ENCODE measurements at regions not wholly inside any gene's neighbourhood (a gene's known extent, or its start where the extent isn't known, plus 50 kb on each side); places are given as distances from the start of the nearest gene placed in this dataset.

DNA sequence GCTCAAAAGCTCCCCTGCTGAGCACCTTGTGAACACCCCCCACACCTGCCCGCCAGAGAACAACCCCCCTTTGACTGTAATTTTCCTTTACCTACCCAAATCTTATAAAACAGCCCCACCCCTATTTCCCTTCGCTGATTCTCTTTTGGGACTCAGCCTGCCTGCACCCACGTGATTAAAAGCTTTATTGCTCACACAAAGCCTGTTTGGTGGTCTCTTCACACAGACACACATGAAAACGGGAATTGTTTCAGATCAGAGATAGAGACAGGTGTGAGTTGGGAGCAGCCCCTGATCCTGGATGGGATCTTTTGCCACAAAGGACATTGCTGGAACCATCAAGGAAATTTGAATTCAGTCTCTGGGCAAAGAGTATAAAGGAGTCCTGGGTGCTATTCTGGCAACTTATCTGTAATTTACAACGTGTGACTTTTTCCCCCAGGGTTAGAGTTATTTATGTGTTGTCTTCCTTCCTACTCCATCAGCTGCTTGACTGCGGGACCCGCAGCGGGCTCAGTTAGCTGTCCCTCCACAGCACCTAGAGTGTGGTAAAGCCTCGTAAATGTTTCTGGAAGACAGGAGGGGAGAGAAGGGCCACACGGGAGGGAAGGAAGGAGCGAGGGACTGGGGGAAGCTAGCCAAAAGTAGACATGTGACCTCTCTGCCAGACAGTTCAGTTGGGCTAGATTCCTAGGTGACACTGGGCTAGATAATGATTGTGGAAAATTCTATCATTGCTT is 437.0 kb downstream of the ZNF608 start:
- TF ChIP-seq, protein P1, sequence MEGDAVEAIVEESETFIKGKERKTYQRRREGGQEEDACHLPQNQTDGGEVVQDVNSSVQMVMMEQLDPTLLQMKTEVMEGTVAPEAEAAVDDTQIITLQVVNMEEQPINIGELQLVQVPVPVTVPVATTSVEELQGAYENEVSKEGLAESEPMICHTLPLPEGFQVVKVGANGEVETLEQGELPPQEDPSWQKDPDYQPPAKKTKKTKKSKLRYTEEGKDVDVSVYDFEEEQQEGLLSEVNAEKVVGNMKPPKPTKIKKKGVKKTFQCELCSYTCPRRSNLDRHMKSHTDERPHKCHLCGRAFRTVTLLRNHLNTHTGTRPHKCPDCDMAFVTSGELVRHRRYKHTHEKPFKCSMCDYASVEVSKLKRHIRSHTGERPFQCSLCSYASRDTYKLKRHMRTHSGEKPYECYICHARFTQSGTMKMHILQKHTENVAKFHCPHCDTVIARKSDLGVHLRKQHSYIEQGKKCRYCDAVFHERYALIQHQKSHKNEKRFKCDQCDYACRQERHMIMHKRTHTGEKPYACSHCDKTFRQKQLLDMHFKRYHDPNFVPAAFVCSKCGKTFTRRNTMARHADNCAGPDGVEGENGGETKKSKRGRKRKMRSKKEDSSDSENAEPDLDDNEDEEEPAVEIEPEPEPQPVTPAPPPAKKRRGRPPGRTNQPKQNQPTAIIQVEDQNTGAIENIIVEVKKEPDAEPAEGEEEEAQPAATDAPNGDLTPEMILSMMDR (IDR thresholded peaks at IDR 0.05): no peak
- no peak for TF ChIP-seq ZFX (IDR thresholded peaks at IDR 0.05; ENCODE audit: borderline replicate concordance)

Data from 22Rv1 (cell line).